EH (cell line): ENCODE measurements at regions not wholly inside any gene's neighbourhood (a gene's known extent, or its start where the extent isn't known, plus 50 kb on each side); places are given as distances from the start of the nearest gene placed in this dataset.

Experiments
- DNase-seq: peaks from one replicate; pipeline ENCODE4 v3.0.0-alpha.2; 2015; ENCODE audit warnings: low read depth

DNA sequence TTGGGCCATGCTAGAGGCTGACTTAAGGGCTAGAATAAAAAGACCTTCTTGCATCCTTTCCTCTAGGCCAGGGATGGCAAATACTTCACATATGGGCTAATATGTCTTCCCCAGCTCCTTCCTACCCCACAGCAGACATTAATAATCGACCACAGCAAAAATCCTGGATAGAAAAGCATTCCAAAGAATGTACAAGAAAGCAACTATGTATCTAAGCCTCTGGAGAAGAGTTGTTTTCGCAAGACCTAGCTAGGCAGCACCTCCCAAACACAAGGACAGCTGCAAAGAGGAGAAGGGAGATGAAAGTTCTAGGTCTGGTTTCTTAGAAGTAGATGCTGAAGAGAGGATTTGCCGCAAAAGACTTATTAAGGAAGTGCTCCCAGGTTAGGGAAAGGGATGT lies 372.6 kb downstream of the SLC4A3 start:
- peak; percentile 52 for DNase-seq

DNA sequence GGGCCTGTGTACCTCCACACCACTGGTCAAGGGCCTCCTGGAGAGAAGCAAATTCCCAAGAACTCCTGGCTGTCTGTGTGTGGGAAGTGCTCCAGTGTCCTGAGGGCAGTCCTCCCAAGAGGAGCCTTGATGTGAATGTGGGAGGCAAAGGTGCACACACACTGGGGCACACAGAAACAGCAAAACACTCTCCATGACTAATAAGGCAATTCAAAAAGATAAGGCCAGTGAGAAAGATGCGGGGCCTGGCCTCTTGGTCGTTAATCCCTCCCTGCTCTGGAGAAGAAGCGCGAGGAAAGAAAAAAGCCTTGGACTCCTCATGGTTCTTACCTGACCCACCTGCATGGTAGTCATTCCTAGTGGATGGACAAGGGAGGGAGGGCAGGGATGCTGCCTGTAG lies 373.2 kb downstream of the SLC4A3 start:
- no peak for DNase-seq

DNA sequence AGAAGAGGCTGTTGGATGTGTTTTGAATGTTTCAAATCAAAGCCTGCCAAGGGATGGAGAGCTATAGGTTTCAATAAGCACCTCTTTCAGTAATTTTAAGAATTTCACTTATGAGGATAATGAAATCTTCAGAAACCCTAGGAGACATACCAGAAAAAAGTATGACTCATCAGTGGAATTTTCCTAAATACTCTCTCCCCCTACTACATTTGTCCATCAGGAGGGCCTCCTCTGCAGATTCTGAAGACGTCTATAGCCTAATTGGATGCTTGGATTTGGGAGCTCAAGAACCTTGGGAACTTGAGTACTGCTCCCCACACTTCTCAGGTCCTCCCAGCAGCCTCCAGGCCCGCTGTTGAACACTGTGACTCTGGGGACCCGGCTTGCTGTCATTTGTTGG lies 374.3 kb downstream of the SLC4A3 start:
- peak; percentile 82 for DNase-seq

DNA sequence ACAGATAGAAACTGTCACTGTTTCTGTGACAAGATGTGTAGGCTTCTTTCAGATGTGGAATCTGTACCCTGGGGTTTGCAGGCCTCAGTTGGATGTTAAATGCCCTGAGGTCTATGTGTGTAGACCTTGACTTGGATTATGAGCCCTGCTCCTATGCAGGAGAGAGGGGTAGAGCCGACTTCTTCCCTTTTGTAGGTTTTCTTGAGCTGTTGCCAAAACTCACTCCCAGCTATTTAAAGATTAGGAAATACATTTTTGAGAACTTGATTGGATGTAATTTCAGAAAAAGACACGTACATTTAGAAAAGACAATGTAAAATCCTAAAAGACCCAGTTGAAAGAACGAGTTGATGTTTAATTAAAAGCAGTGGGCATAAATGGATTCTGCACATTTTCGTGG lies 374.8 kb downstream of the SLC4A3 start:
- no peak for DNase-seq

DNA sequence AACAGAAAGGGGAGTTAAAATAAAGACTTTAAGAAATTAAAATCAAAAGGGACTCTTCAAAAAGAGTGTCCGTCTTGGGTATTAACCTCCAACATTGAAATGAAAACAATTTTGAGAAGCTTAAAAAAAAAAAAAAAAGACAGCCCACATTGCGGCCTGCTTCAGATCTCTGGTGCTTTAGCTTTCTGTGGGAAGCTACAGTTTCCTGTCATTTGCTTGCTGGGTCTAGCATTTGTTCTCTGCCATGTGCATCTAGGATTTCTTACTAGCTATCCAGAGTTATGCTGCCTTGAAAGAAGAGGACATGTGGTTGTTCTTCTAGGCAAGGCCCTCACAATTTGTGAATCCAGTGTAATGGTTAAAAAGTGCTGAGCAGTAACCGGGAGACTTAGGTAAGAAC lies 375.3 kb downstream of the SLC4A3 start:
- no peak for DNase-seq

DNA sequence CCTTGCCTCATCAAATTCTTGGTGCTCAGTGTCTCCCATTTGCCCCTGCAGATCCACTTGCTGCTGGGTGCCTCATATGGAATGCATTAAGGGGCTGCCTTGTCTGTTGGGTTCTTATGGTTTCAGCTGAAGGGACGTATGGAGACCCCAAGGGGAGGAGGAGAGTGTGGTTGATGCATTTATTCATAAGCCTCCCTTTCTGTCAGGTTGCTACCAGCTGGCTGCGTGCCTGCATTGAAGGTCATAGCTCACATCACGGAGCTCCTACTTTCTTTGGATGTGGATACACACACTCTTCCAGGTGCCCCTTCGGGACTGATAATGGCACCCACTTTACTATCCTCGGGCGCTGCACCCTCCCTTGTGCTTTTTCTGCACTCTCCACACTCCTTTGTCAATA lies 377.9 kb downstream of the SLC4A3 start:
- no peak for DNase-seq

DNA sequence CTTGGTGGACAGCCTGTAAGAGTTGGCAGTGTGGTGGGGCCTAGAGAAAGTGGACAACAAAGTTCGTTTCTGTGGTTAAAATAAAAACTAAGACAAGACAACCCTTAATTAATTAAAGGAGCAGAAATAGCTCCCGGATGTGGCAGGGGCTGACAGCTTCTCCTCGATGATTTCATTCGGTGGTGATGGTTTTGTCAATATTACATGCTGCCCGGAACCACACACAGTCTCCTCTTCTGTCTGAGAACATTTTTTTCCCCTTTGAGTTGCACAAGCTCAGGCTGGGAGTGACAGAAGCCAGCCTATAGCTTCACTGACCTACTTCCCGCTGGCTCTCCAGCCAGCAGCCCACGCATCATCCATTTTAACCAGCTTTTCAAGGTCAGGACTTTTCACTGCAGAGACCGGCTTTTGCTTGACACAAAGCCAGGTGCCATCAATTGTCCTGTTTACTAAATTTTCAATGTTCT lies 378.8 kb downstream of the SLC4A3 start:
- peak; percentile 48 for DNase-seq

DNA sequence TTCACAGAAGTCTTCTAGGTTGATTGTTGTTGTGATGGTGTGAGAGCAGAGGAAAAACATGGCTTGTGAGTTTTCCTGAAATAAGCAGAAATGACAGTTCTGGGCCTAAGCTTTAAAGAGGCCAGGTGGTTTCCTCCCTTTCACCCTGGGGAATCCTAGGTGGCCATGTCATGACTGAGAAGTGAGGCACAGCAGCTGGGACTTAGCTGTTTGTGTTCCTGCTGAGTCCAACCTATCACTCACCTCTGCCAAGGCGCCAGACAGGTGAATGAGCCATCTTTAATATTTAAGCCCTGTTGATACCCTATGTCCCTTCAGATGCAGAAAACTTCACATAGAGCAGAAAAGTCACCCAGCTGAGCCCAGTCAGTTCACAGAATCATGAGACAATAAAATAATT lies 384.4 kb downstream of the SLC4A3 start:
- no peak for DNase-seq

DNA sequence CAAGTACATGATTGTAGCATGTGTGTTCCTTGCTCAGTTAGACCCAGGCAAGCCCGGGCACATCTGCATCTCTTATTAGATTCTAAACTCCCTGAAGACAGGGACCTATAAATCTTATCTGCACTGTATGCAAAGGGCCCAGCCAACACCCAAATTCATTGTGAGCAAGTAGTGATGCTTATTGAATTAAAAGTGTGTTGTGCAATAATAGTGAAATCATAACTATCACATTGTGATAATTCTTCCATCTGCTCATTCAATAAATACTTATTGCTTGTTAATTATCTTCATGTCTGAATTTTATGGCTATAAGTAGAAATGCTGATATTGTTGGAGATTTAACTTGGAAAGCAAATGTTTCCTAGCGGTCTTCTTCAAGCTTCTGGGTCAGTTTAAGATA lies 387.5 kb downstream of the SLC4A3 start:
- DNase-seq, result no peak

DNA sequence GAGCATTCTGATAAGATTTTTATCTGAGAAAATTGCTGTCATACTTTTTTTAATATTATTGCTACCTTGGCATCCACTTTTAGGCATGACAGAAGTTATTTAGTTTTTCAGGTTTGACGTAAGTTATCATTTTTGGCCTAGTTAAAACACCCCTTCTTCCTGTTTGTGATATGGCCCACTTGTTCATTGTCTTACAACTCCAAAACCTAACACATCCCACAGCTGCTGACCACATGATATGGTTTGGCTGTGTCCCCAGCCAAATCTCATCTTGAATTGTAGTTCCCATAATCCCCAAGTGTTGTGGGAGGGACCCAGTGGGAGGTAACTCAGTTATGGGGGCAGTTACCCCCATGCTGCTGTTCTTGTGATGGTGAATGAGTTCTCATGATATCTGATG lies 388.1 kb downstream of the SLC4A3 start:
- no peak for DNase-seq

DNA sequence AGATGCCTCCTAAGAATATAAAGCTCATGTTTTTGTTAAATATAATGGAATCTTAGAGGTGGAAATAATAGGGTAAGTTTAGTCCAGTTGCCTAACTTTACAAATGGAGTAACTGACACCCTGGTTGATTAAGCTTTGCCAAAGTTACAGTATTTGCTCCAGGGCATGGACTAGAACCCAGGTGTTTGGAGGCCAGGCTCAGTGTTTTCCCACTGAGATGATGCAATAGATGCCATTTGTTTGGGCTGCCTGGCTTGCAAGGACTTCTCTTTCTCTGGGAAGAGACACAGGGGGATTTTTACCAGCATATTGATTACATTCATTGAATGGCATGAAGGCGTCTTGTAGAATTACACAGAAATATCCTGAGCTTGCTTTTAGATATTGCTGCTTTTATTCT lies 397.8 kb downstream of the SLC4A3 start:
- DNase-seq, result no peak

DNA sequence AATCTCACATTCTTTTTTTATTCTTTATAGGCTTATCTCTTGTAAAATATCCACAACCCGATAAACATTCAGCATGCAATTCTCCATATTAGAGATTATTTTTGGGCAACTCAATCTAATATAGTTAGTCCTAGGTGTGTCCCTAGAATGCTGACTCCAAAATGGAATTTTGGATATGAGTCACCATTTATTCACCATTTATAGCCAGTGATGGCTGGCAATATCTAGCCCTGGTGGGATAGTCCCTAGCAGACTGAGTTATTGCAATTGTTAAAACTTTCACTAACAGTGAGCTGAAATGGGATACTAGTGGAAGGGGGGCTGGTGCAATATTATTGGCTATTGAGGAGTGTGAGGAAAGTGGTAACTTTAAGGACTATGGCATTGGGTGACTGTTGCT lies 401.6 kb downstream of the SLC4A3 start:
- peak; percentile 4 for DNase-seq

DNA sequence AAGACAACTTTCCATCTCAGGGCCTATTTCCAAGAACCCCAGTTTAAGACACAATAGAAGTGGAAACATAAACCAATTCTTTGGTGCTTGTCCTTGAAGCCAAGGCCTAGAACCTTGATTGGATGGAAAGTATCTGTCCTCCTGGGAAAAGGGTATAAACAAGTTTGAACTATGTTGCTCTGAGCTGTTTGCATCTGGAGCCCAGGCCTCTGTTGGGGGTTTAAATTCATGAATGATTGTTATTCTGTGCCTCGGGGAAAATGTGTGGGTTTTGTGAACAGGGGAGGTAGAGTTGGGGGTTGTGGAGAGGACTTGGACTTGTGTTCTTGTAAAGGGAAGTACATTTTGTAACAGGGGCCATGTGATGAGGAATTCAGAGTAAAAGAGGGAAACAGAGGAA lies 406.1 kb downstream of the SLC4A3 start:
- DNase-seq, result peak; percentile 79

DNA sequence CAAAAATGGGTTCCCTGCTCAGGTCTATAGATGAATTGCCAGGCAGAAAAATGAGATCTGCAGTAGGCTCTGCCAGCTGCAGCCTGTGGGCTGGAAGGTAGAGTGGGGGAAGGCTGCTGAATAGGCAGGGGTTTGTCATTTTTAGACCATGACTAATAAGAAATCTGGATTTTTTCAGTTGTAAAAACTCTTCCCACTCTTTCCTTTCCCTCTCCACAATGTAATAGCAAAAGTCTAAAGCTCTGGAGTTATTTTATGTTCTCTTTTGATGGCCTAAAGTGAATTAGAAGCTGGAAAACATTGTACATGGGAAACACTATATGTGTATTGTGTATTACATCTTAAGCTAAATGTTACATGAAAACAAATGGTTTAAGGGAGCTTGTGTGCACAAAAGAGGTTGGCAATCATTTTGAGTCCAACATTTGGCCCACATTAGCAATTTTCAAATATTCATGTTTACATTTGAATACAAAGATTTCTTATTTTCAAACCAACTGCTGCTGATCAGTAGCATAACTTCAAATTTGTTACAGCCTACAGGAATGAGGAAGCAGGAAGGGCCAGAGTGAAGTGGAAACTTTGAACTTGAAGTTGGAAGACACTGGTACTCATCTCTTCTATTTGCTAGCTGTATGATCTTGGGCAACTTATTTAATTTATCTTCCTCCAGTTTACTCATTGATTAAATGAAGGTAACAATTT lies 407.1 kb downstream of the SLC4A3 start:
- peak; percentile 82 for DNase-seq

DNA sequence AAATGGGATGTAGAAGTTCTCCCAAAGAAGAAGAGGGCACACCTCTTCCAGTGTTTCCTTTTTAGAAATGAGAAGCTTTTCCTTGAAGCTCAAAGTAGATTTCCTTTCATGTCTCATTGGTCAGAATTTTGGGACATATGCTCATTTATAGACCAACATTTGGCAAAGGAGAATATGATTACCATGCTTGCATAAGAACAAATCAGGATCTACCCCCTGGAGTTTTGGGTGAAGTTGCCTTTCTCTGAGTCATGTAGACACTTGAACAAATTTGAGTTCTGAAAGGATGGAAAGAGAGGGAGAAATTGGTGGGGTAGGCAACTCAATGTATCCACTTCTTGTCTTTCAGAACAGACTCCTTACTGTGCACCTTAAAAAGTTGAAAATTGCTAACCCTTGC lies 409.0 kb downstream of the SLC4A3 start:
- DNase-seq, result peak; percentile 34

DNA sequence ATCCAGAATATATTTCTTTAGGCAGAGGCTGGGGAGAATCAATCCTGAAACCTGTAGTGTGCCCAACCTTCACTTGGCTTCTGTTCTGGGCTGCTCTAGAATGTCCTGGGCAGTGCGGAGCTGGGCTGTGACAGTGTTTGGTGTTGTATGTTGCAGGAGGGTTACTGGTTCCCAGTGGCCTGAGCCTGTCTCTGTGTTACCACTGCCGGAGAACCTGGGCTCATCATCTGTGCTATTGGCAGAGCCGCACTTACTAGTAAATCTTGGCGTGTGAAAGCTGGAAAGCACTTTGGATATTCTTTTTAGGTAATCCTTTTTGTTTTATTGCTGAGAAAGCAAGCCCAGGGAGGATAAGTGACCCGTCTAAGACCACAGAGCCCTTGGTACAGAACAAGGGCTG lies 412.9 kb downstream of the SLC4A3 start:
- no peak for DNase-seq

DNA sequence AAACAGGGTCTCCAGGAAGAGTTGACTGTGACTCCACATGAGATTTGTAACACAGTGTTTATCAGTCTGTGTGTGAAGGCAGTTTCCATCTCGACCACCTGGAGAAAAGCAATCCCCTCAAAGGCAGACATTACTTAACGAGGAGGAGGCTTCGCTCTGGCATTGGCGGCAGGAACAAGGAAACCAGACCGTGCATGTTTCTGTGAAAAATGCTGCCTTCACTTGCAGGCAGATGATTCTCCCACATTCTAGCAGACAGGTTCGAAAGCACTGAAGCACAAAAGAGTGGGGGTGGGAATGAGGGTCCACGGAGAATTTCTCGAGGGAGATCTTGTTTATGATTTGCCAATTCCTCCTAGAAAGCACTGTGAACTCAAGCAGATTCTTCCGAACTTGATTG lies 414.0 kb downstream of the SLC4A3 start:
- no peak for DNase-seq

DNA sequence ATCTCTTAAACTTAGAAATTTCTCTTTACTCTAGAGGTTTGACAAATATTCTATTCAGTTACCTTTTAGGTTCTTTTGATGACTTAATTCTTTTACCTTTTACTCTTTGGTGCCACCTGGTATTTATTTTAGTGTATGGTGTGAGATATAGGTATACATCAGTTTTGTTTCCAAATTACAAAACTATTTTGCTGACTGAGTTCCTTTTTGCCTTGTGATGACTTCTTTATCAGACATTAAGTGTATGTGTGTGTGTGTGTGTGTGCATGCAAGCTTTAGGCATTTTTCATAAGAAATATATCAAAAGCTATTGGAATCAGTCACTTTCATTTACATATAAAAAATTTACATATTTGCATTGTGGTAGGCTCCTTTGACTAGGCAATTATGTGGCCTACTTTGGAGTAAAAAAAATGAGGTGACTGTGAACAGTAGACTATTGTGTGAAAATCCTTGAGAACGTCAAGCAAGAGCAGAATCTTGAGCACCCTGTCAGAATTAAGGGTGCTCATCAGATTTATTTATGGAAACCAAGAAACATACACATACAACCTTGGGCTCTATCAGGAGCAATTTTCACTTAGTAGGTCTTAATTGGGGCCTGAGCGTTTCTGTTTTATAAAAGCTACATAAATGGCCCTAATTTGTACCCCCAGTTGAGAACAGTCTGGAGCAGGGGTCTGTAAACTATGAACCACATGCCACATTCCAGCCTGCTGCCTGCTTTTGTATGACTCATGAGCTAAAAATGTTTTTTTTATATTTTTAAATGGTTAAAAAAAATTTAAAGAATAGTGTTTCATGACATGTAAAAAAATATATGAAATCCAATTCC lies 415.9 kb downstream of the SLC4A3 start:
- peak; percentile 72 for DNase-seq

DNA sequence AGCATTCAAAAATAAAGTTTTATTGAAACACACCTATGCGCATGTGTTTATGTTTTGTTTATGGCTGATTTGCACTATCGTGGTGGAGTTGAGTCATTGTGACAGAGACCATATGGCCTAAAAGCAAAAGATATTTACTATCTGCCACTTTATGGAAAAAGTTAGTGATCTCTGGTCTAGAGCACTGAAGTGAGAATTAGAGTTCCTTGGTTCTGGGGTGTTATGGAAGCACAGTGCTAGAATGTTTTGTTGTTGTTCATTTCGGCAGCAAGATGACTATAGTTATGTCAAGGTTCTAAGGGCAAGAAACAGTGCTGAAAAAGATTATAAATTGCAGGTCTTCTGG lies 416.5 kb downstream of the SLC4A3 start:
- no peak for DNase-seq

DNA sequence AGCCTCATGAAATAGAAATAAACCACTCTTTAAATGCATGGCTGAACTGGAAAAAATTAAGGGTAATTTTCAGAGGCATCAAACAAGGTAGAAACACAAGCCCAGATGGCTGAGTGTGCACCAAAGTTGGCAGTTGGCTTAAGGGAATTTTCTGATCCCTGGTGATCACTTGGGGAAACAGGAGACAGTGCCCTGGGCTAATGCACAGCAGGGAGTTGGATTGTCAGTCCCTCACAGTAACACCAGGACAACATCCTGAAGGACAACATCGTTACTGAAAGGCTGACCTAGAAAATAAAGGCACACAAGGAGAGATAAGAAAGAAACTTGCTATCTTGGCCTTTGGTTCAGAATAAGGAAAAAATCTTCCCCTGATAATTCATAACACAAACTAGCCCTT lies 417.0 kb downstream of the SLC4A3 start:
- peak; percentile 26 for DNase-seq

DNA sequence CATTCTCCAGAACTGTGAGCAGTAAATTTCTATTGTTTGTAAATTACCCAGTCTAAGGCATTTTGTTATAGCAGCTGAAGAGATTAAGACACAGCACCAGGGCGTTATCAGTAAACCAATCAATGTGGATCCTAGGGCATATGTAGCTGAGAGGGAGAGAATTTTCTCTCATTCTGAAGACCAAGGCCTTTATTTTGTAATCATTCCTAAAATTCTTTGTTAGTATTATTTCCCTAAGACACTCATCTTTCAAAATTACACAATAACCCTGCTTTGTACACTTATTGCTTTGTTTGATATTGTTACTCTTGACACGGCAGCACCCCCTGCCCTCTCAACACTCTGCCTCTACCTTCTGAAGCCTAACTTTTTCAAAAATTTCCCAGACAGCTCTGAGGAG lies 419.1 kb downstream of the SLC4A3 start:
- peak; percentile 45 for DNase-seq

DNA sequence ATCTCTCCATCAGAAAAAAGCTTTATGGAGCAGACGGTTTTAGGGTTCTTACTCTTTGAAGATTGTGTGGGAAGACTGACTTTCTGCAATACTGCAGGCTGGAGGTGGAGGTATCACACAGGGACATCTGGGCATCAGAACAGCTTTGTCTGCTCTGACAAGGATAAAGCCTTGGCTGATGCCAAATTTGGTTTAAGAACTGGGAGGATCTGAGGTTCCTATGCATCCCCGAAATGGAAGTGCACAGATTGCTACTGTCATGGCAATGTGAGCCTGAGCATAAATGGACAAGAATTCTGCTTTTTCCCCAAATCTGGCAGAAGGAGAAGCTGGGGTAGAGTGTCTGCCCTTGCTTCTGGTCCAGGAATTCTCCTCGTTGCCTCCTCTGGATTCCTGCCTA lies 424.3 kb downstream of the SLC4A3 start:
- DNase-seq, result no peak

DNA sequence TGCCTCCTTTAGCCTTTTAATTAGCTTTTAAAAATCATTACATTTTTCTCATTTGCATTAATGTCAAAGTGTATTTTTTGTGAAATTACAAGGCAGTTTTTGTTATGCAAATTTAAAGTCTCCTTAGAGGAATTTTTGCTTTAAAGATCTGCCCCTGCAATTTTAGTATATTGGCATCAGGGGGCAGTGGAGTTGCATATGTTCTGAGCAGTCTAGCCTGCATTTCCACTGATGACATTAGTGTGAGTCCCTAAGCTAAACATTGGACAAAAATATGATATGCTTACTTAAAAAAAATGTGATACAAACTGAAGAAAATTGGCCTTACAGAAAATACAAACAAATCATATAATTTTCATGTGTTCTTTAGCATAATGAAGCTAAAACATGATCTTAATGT lies 426.5 kb downstream of the SLC4A3 start:
- DNase-seq, result peak; percentile 18

DNA sequence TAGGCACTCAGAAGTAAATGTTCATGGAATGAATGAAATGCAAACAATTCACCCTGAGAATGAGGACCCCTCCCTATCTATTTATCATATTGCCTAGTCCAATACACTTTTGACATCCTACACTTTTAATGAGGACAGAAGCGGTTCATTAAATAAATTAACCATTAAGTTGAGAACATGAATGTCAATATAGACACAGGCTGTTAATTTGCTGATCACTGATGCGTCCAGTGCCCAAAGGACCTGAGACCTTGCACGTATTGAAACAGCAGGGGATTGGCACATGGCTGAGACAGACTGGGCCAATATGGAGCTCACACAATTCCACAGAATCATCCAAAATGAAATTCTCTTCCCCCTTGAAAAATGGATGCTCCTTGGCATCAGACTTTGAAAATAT lies 430.0 kb downstream of the SLC4A3 start:
- DNase-seq, result no peak
